Brain microvascular endothelial cell (primary cell): ENCODE measurements at regions not wholly inside any gene's neighbourhood (a gene's known extent, or its start where the extent isn't known, plus 50 kb on each side); places are given as distances from the start of the nearest gene placed in this dataset.

Experiments
- DNase-seq: peaks from one replicate; pipeline ENCODE4 v3.0.0-alpha.2; 2020
- H3K27ac ChIP-seq: fragments of 250-450 bp; sonication (Bioruptor Pico); 2 replicates; pipeline ENCODE4 v1.5.1; 2020; ENCODE audit warnings: mild to moderate bottlenecking, moderate library complexity
- H3K27me3 ChIP-seq: fragments of 250-450 bp; sonication (Bioruptor Pico); replicated peaks from 2 replicates; pipeline ENCODE4 v1.5.1; 2020; ENCODE audit warnings: mild to moderate bottlenecking
- H3K36me3 ChIP-seq: fragments of 250-450 bp; sonication (Bioruptor Pico); replicated peaks from 2 replicates; pipeline ENCODE4 v1.5.1; 2020; ENCODE audit warnings: mild to moderate bottlenecking
- H3K4me3 ChIP-seq: 2 replicates; pipeline ENCODE4 v1.5.1; 2011; ENCODE audit warnings: low read depth, mild to moderate bottlenecking, control low read depth, low read length, moderate library complexity
- CTCF ChIP-seq: IDR thresholded peaks from 2 replicates; pipeline ENCODE4 v1.5.1; 2011; ENCODE audit warnings: low read depth, mild to moderate bottlenecking, moderate library complexity, low read length, control low read depth, inconsistent platforms; ENCODE audit errors: missing control alignments
- in situ Hi-C: cut with HindIII; loops from 2 replicates; pipeline ENCODE4 v1.10.0; 2017; ENCODE audit warnings: low sequenced_read_pairs, low pct_ligation_motif_present

DNA sequence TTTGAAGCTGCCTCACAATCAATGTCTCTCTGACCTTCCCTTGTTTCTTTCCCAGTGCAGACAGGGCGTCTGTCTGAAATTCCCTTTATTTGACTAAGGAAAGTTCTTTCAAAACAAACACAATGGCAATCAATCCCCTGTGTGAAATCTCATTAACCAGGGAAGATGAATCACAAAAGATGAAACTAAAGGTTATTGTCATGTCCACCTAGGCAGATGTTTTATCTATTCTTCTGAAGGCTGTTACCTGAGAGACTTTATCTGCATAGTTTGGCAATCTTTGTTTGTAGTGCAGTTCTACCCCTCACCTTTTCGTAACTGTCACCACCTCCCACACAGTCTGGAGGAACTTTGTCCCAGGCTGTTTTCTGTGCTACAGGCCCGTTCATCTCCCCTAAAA, 217.5 kb upstream of the RIOK2 start:
- H3K36me3 ChIP-seq: no peaks in the 10 kb centered on the region
- TF ChIP-seq CTCF: no peak
- in situ Hi-C loops: no loop called here
- H3K27me3 ChIP-seq: no peaks in the 10 kb centered on the region
- DNase-seq: no peak
- no peak overlapping the region for H3K4me3 ChIP-seq
- no peak overlapping the region for H3K27ac ChIP-seq

- H3K36me3 ChIP-seq: no peaks in the 10 kb centered on the region
- no peak overlapping the region for H3K4me3 ChIP-seq
- DNase-seq: no peak
- TF ChIP-seq CTCF: no peak
- in situ Hi-C loops: no loop called here
- no peak overlapping the region for H3K27ac ChIP-seq
- no peaks in the 10 kb centered on the region for H3K27me3 ChIP-seq
Measured at GRCh38 chr5:97405941-97406340, 222.9 kb upstream of the RIOK2 start.

GRCh38 chr5:97406946-97407676, 224.1 kb upstream of the RIOK2 start:
- Histone ChIP-seq H3K36me3 (no peaks in the 10 kb centered on the region), H3K4me3 (no peak overlapping the region), H3K27me3 (no peaks in the 10 kb centered on the region), H3K27ac (no peak overlapping the region)
- in situ Hi-C loops: no loop called here
- no peak for DNase-seq
- TF ChIP-seq CTCF: no peak

DNA sequence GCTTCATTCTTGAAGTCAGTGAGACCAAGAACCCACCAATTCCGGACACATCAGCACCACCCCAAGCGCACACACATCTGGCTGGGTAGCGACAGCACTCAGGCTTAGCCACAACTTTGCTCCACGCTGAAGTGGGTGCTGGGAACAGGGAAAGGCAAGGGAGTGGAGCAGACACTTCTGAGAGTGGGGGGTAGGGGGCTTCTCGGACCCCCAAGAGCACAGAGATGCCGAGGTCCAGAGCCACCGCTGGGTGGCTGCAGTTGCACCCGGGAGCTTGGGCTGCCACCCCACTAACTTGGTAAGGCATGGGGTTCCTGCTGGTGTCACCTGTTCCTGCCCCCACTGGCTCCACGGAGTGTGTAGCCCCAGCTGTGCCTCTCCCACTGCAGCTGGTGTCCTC, 225.3 kb upstream of the RIOK2 start:
- in situ Hi-C loops: no loop called here
- Histone ChIP-seq H3K27ac (no peak overlapping the region), H3K4me3 (no peak overlapping the region), H3K27me3 (no peaks in the 10 kb centered on the region), H3K36me3 (no peaks in the 10 kb centered on the region)
- no peak for DNase-seq
- TF ChIP-seq CTCF: no peak

DNA sequence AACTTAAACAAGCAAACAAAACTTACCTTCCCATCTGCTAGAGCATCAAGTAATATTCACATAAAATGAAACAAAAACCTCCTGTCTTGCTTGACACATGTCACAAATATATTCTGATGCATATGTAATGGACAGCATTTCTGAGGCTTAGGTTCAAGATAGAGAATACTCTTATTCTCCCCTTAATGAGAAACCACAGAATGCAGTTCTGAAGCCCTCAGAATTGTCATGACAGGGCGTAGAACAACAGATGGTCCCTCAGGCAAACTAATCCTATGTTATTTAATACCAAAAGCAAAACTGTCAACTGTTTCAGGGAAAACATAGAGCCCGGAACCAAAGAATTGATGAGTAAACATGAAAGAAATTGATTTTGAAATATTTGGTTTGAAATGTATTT, 229.9 kb upstream of the RIOK2 start:
- no peaks in the 10 kb centered on the region for H3K27me3 ChIP-seq
- H3K4me3 ChIP-seq: no peak overlapping the region
- no peak for DNase-seq
- TF ChIP-seq CTCF: no peak
- H3K27ac ChIP-seq: no peak overlapping the region
- H3K36me3 ChIP-seq: no peaks in the 10 kb centered on the region
- in situ Hi-C loops: no loop called here

DNA sequence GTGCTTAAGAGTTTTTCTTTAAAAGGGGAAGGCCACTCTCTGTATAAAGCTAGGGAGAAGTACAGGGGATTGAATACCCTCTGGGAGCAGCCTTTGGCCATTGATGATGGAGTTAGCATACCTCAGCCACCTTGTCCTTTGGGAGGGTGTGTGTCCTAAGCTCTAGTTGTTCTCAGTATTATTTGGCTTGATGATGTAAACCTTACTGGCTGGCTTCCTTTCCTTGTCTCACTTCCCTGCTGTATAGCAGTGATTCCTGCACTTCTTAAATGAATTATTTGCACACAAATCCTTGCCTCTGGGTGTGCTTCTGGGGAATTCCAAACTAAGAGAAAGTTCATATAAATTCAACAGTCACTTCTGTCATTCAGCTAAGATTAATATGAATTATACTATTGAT, 234.9 kb upstream of the RIOK2 start:
- H3K27me3 ChIP-seq: no peaks in the 10 kb centered on the region
- in situ Hi-C loops: no loop called here
- TF ChIP-seq CTCF: no peak

More for the DNA sequence above, 234.9 kb upstream of the RIOK2 start:
- H3K27ac ChIP-seq: no peak overlapping the region
- no peak overlapping the region for H3K4me3 ChIP-seq
- H3K36me3 ChIP-seq: no peaks in the 10 kb centered on the region
- DNase-seq: no peak
